Kidney (tissue), 13 donors: ENCODE measurements at regions not wholly inside any gene's neighbourhood (a gene's known extent, or its start where the extent isn't known, plus 50 kb on each side); places are given as distances from the start of the nearest gene placed in this dataset.

Source experiments
- DNase-seq, 5 donors: peaks; one replicate each; pipeline ENCODE4 v3.0.0-alpha.2; 2013 to 2020
- FAIRE-seq: peaks from 2 replicates; lab custom pipeline; 2012; peaks lifted over from hg19 to GRCh38; lab: Jason Lieb, UNC
- H3K27ac ChIP-seq, 2 donors: one replicate each; pipeline ENCODE4 v1.7.0; 2013; ENCODE audit warnings: low read depth in 2 of 2, low read length in 2 of 2, inconsistent platforms in 1 of 2
- H3K27me3 ChIP-seq: one replicate; pipeline ENCODE4 v1.7.1; 2013; ENCODE audit warnings: low read length, inconsistent platforms; ENCODE audit not compliant: control insufficient read depth, insufficient read depth
- H3K36me3 ChIP-seq, 3 donors: one replicate each; pipeline versions ENCODE4 v1.7.0 to v1.7.1; 2013; ENCODE audit warnings: low read length in 3 of 3, control low read depth in 1 of 3, inconsistent platforms in 1 of 3; ENCODE audit not compliant: insufficient read depth in 3 of 3, control insufficient read depth in 2 of 3
- H3K4me1 ChIP-seq, 3 donors: one replicate each; pipeline versions ENCODE4 v1.7.0 to v1.7.1; 2013; ENCODE audit warnings: low read length in 3 of 3, inconsistent platforms in 1 of 3, low read depth in 1 of 3; ENCODE audit not compliant: control insufficient read depth in 2 of 3, insufficient read depth in 2 of 3
- H3K4me3 ChIP-seq, 3 donors: one replicate each; pipeline versions ENCODE4 v1.7.0 to v1.8.1; 2013; ENCODE audit warnings: low read length in 3 of 3, control low read depth in 1 of 3, inconsistent platforms in 1 of 3
- H3K9ac ChIP-seq, 3 donors: one replicate each; pipeline versions ENCODE4 v1.7.0 to v1.7.1; 2013; ENCODE audit warnings: low read length in 3 of 3, control low read depth in 1 of 3, inconsistent platforms in 1 of 3
- H3K9me3 ChIP-seq, 3 donors: one replicate each; pipeline versions ENCODE4 v1.7.0 to v1.7.1; 2013; ENCODE audit warnings: low read length in 3 of 3, control low read depth in 1 of 3, inconsistent platforms in 1 of 3; ENCODE audit not compliant: control insufficient read depth in 2 of 3, insufficient read depth in 1 of 3
- CTCF ChIP-seq: IDR thresholded peaks from 3 replicates; pipeline ENCODE4 v1.5.1; 2012; ENCODE audit warnings: mild to moderate bottlenecking, moderate library complexity, borderline replicate concordance; ENCODE audit not compliant: insufficient read depth; ENCODE audit errors: extremely low read depth
- intact Hi-C: fragments of 100-400 bp; cut with DNase I; formaldehyde crosslinking; loops from one replicate; pipeline ENCODE4 v1.11.1; 2022
- donor health status: control.
- donor health status: control.
- donor health status: control.
- donor health status: control.
- donor health status: control.
- donor health status: DM: yes; HTN: yes; CAD: no.
- donor health status: Normal renal cell carcinoma (clear cell type).

- no peak for TF ChIP-seq CTCF
- intact Hi-C loops, result no loop called here
These were observed 102.2 kb downstream of the INSIG2 start for GRCh38 chr2:118190474-118190873.

GRCh38 chr2:118186858-118187254 is 98.6 kb downstream of the INSIG2 start:
- Histone ChIP-seq H3K4me1 (peaks cover 0 to 4% (median 0%) of the 10 kb centered on the region in 3 donors), H3K9me3 (no peaks in the 10 kb centered on the region), H3K27ac (no peak overlapping the region), H3K36me3 (no peaks in the 10 kb centered on the region), H3K9ac (no peak overlapping the region), H3K27me3 (no peaks in the 10 kb centered on the region), H3K4me3 (peak overlapping the region in 2 of 3 donors; percentile 86 to 88)
- intact Hi-C loops, result no loop called here
- no peak for TF ChIP-seq CTCF
- FAIRE-seq (no peak), DNase-seq (no peak)

More at GRCh38 chr2:118190474-118190873, 102.2 kb downstream of the INSIG2 start:
- Histone ChIP-seq H3K4me1 (peaks cover 0 to 2% (median 0%) of the 10 kb centered on the region in 3 donors), H3K4me3 (no peak overlapping the region), H3K9me3 (no peaks in the 10 kb centered on the region), H3K27ac (no peak overlapping the region), H3K27me3 (no peaks in the 10 kb centered on the region), H3K9ac (no peak overlapping the region), H3K36me3 (no peaks in the 10 kb centered on the region)
- no peak for DNase-seq
- FAIRE-seq, result no peak

GRCh38 chr2:118186110-118186857 is 98.0 kb downstream of the INSIG2 start:
- H3K4me3 ChIP-seq, result peak overlapping the region; percentile 56 to 88 (median 86)
- no peaks in the 10 kb centered on the region for H3K27me3 ChIP-seq
- DNase-seq, result peak; percentile 92 to 95 (median 93)
- H3K4me1 ChIP-seq, result peaks cover 0 to 4% (median 0%) of the 10 kb centered on the region in 3 donors
- H3K9ac ChIP-seq, result peak overlapping the region; percentile 24 to 53 (median 35)
- H3K9me3 ChIP-seq, result no peaks in the 10 kb centered on the region
- H3K27ac ChIP-seq, result peak overlapping the region; percentile 13 to 27
- intact Hi-C loops, result no loop called here
- no peak for TF ChIP-seq CTCF
- H3K36me3 ChIP-seq, result no peaks in the 10 kb centered on the region
- no peak for FAIRE-seq
